OCI-LY7 (cell line): ENCODE measurements at regions not wholly inside any gene's neighbourhood (a gene's known extent, or its start where the extent isn't known, plus 50 kb on each side); places are given as distances from the start of the nearest gene placed in this dataset.

ENCODE experiments used
- BruUV-seq: library from RNA; stranded (reverse); fragments of 400-500 nt; replicated peaks from 2 replicates; lab custom pipeline; 2021; lab: Mats Ljungman, UMichigan
- CTCF ChIA-PET: fragments of 300-600 bp; sonication (Branson Sonifier 250); formaldehyde crosslinking; loops from one replicate; lab custom pipeline; 2022; ENCODE audit warnings: antibody characterized with exemption; ENCODE audit not compliant: unreplicated experiment; lab: Charles Lee
- POLR2A ChIA-PET: fragments of 300-600 bp; sonication (Branson Sonifier 250); formaldehyde crosslinking; loops from one replicate; lab custom pipeline; 2022; ENCODE audit warnings: antibody characterized with exemption; lab: Charles Lee
- DNase-seq: peaks from one replicate; pipeline ENCODE4 v3.0.0-alpha.2; 2015; ENCODE audit warnings: low spot score
- H2AFZ ChIP-seq: fragments of 200-600 bp; sonication (generic), shearing (Covaris generic); 2 replicates; pipeline ENCODE4 v1.6.1; 2014; ENCODE audit warnings: mild to moderate bottlenecking, antibody characterized with exemption, low read length, moderate library complexity
- H3K27ac ChIP-seq: fragments of 200-600 bp; sonication (generic); 2 replicates; pipeline ENCODE4 v1.5.1; 2014; ENCODE audit warnings: mixed run types, low read depth, mild to moderate bottlenecking, moderate library complexity, low read length, inconsistent platforms; ENCODE audit not compliant: poor library complexity, severe bottlenecking
- H3K36me3 ChIP-seq: fragments of 200-600 bp; sonication (generic); 2 replicates; pipeline ENCODE4 v1.6.1; 2014; ENCODE audit warnings: mild to moderate bottlenecking, antibody characterized with exemption, low read length, moderate library complexity, mixed read lengths; ENCODE audit not compliant: insufficient read depth
- H3K4me1 ChIP-seq: fragments of 200-600 bp; sonication (generic); 2 replicates; pipeline ENCODE4 v1.5.1; 2014; ENCODE audit warnings: mild to moderate bottlenecking, low read length; ENCODE audit not compliant: insufficient read depth, poor library complexity, severe bottlenecking
- H3K4me2 ChIP-seq: fragments of 200-600 bp; sonication (generic); 2 replicates; pipeline ENCODE4 v1.6.1; 2014; ENCODE audit warnings: mild to moderate bottlenecking, low read length
- H3K4me3 ChIP-seq: fragments of 200-600 bp; sonication (generic); 2 replicates; pipeline ENCODE4 v1.5.1; 2014; ENCODE audit warnings: mild to moderate bottlenecking, low read depth, low read length; ENCODE audit not compliant: poor library complexity, severe bottlenecking
- H3K79me2 ChIP-seq: fragments of 200-600 bp; sonication (generic); 2 replicates; pipeline ENCODE4 v1.6.1; 2016; ENCODE audit warnings: low read depth, mild to moderate bottlenecking, low read length, moderate library complexity, mixed read lengths; ENCODE audit not compliant: insufficient read depth
- H3K9me2 ChIP-seq: fragments of 200-600 bp; sonication (generic); 2 replicates; pipeline ENCODE4 v1.6.1; 2016; ENCODE audit warnings: mild to moderate bottlenecking, low read length, mixed read lengths; ENCODE audit not compliant: insufficient read depth
- H3K9me3 ChIP-seq: fragments of 200-600 bp; sonication (generic); 2 replicates; pipeline ENCODE4 v1.6.1; 2014; ENCODE audit warnings: mild to moderate bottlenecking, mixed run types, low read length, mixed read lengths
- H4K20me1 ChIP-seq: fragments of 200-600 bp; sonication (generic); 2 replicates; pipeline ENCODE4 v1.6.1; 2014; ENCODE audit warnings: mild to moderate bottlenecking, antibody characterized with exemption, low read length, moderate library complexity, mixed read lengths; ENCODE audit not compliant: insufficient read depth
- EZH2phosphoT487 ChIP-seq: fragments of 200-600 bp; sonication (generic); IDR thresholded peaks from 2 replicates; pipeline ENCODE4 v1.6.1; 2018; ENCODE audit warnings: low read depth, borderline replicate concordance, mild to moderate bottlenecking, mixed run types, antibody characterized with exemption, low read length, moderate library complexity, mixed read lengths
- intact Hi-C: fragments of 100-400 bp; cut with micrococcal nuclease; formaldehyde crosslinking; loops from one replicate; pipeline ENCODE4 v1.10.0; 2022; ENCODE audit not compliant: unreplicated experiment
- TF ChIP-seq, protein P1 (sequence below): fragments of 200-600 bp; sonication (generic); conservative IDR thresholded peaks from 2 replicates; pipeline ENCODE4 v1.5.1; 2014; ENCODE audit warnings: mild to moderate bottlenecking, antibody characterized with exemption, low read length, moderate library complexity, mixed read lengths

DNA sequence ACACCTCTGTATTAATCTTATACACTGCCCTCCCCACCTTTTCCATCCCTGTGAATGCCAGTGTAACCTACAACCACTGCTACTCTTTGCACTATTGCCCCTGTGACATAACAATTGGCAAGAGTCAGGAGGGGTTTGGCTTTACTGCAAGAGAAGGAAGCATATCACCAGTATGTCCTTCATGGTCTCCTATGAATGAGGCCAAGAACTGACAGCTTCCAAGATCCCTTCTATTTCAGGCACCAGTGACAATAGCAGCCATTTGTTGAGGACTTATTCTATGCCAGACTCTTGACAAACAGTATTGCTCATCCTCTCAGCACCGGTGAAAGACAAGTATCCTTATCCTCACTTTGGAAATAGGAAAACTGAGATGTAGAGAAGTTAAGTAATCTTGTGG, 363.9 kb downstream of the MID1IP1 start:
- H3K79me2 ChIP-seq: no peaks in the 10 kb centered on the region
- no peaks in the 10 kb centered on the region for H3K4me1 ChIP-seq
- no peaks in the 10 kb centered on the region for H3K9me3 ChIP-seq
- H3K36me3 ChIP-seq: no peaks in the 10 kb centered on the region
- ChIA-PET CTCF (no interaction called here), POLR2A (no interaction called here)
- H4K20me1 ChIP-seq: no peaks in the 10 kb centered on the region
- no peak overlapping the region for H2AFZ ChIP-seq
- BruUV-seq: no TSS peak
- H3K4me3 ChIP-seq: no peak overlapping the region
- H3K27ac ChIP-seq: no peak overlapping the region
- TF ChIP-seq, protein P1, sequence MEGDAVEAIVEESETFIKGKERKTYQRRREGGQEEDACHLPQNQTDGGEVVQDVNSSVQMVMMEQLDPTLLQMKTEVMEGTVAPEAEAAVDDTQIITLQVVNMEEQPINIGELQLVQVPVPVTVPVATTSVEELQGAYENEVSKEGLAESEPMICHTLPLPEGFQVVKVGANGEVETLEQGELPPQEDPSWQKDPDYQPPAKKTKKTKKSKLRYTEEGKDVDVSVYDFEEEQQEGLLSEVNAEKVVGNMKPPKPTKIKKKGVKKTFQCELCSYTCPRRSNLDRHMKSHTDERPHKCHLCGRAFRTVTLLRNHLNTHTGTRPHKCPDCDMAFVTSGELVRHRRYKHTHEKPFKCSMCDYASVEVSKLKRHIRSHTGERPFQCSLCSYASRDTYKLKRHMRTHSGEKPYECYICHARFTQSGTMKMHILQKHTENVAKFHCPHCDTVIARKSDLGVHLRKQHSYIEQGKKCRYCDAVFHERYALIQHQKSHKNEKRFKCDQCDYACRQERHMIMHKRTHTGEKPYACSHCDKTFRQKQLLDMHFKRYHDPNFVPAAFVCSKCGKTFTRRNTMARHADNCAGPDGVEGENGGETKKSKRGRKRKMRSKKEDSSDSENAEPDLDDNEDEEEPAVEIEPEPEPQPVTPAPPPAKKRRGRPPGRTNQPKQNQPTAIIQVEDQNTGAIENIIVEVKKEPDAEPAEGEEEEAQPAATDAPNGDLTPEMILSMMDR: no peak
- no peak for TF ChIP-seq EZH2phosphoT487
- intact Hi-C loops: no loop called here
- no peak for DNase-seq
- no peaks in the 10 kb centered on the region for H3K9me2 ChIP-seq
- no peak overlapping the region for H3K4me2 ChIP-seq

GRCh38 chrX:39165773-39166172, 364.5 kb downstream of the MID1IP1 start:
- CTCF ChIA-PET: no interaction called here
- Histone ChIP-seq H3K27ac (no peak overlapping the region), H3K4me1 (no peaks in the 10 kb centered on the region), H2AFZ (no peak overlapping the region), H3K4me2 (no peak overlapping the region), H3K4me3 (no peak overlapping the region), H3K9me2 (no peaks in the 10 kb centered on the region), H3K79me2 (no peaks in the 10 kb centered on the region), H3K9me3 (no peaks in the 10 kb centered on the region), H4K20me1 (no peaks in the 10 kb centered on the region), H3K36me3 (no peaks in the 10 kb centered on the region)
- intact Hi-C loops: no loop called here
- no peak for DNase-seq
- TF ChIP-seq EZH2phosphoT487: no peak
- TF ChIP-seq, protein P1: no peak
- POLR2A ChIA-PET: no interaction called here
- no TSS peak for BruUV-seq

- intact Hi-C loops: no loop called here
- H3K9me3 ChIP-seq: no peaks in the 10 kb centered on the region
- H4K20me1 ChIP-seq: no peaks in the 10 kb centered on the region
- H3K27ac ChIP-seq: no peak overlapping the region
- H2AFZ ChIP-seq: no peak overlapping the region
- POLR2A ChIA-PET: interaction anchor here (0.5 kb wide), 1 partner anchor 299 kb away, joined by 3 read pairs; no protein-coding TSS in a partner anchor
- no peak for DNase-seq
- H3K4me1 ChIP-seq: no peaks in the 10 kb centered on the region
- CTCF ChIA-PET: no interaction called here
- TF ChIP-seq EZH2phosphoT487: no peak
- TF ChIP-seq, protein P1: no peak
- H3K4me3 ChIP-seq: no peak overlapping the region
- H3K36me3 ChIP-seq: no peaks in the 10 kb centered on the region
- H3K9me2 ChIP-seq: no peaks in the 10 kb centered on the region
- no TSS peak for BruUV-seq
- H3K4me2 ChIP-seq: no peak overlapping the region
- H3K79me2 ChIP-seq: no peaks in the 10 kb centered on the region
Measured at GRCh38 chrX:39167791-39168190, 366.5 kb downstream of the MID1IP1 start.
